Stimulated activated CD4-positive, alpha-beta T cell treated with anti-CD3 and anti-CD28 coated beads, Interleukin-2, amount 100 ng/mL, for 24 hours (primary cell): ENCODE measurements at regions not wholly inside any gene's neighbourhood (a gene's known extent, or its start where the extent isn't known, plus 50 kb on each side); places are given as distances from the start of the nearest gene placed in this dataset.

Experiments used
- DNase-seq, 2 donors: peaks; one replicate each; pipeline ENCODE4 v3.0.0-alpha.2; 2020

- no peak for DNase-seq
Measured at GRCh38 chr3:107428051-107428858, 51.0 kb downstream of the CCDC54 start.

- DNase-seq, result peak; percentile 67 to 70
Measured at GRCh38 chr3:107429320-107430181, 52.3 kb downstream of the CCDC54 start.

GRCh38 chr3:107430214-107430995 lies 53.2 kb downstream of the CCDC54 start:
- peak in 1 of 2 donors; percentile 18 for DNase-seq

GRCh38 chr3:107430996-107431245 lies 53.7 kb downstream of the CCDC54 start:
- peak; percentile 44 to 45 for DNase-seq

GRCh38 chr3:107431246-107432012 lies 54.2 kb downstream of the CCDC54 start:
- peak; percentile 53 to 66 for DNase-seq

GRCh38 chr3:107432013-107432515 lies 54.8 kb downstream of the CCDC54 start:
- DNase-seq, result no peak

GRCh38 chr3:107432646-107433045 lies 55.4 kb downstream of the CCDC54 start:
- no peak for DNase-seq

GRCh38 chr3:107436029-107436428 lies 58.8 kb downstream of the CCDC54 start:
- no peak for DNase-seq

GRCh38 chr3:107438671-107439070 lies 61.4 kb downstream of the CCDC54 start:
- DNase-seq, result no peak

GRCh38 chr3:107441617-107442016 lies 64.4 kb downstream of the CCDC54 start:
- DNase-seq, result no peak

GRCh38 chr3:107443461-107443860 lies 66.2 kb downstream of the CCDC54 start:
- no peak for DNase-seq

GRCh38 chr3:107446706-107447105 lies 69.5 kb downstream of the CCDC54 start:
- no peak for DNase-seq

GRCh38 chr3:107450254-107450893 lies 72.4 kb upstream of the BBX start:
- no peak for DNase-seq

GRCh38 chr3:107452436-107452835 lies 70.3 kb upstream of the BBX start:
- no peak for DNase-seq

GRCh38 chr3:107453504-107453903 lies 69.3 kb upstream of the BBX start:
- DNase-seq, result no peak

GRCh38 chr3:107455621-107456020 lies 67.1 kb upstream of the BBX start:
- no peak for DNase-seq

GRCh38 chr3:107456501-107456900 lies 66.3 kb upstream of the BBX start:
- no peak for DNase-seq

GRCh38 chr3:107458871-107459270 lies 63.9 kb upstream of the BBX start:
- no peak for DNase-seq

GRCh38 chr3:107461721-107462120 lies 61.0 kb upstream of the BBX start:
- DNase-seq, result no peak

GRCh38 chr3:107464037-107464436 lies 58.7 kb upstream of the BBX start:
- DNase-seq, result no peak

- no peak for DNase-seq
Measured at GRCh38 chr3:107465064-107465631, 57.6 kb upstream of the BBX start.

- no peak for DNase-seq
Measured at GRCh38 chr3:107468782-107469181, 54.0 kb upstream of the BBX start.
